HL-60 (cell line): ENCODE measurements at regions not wholly inside any gene's neighbourhood (a gene's known extent, or its start where the extent isn't known, plus 50 kb on each side); places are given as distances from the start of the nearest gene placed in this dataset.

ENCODE experiments used
- SPI1 ChIP-seq: IDR thresholded peaks from 2 replicates; pipeline ENCODE4 v1.6.1; 2012; ENCODE audit warnings: low read depth, mild to moderate bottlenecking, borderline replicate concordance
- TF ChIP-seq, protein P1 (sequence below): IDR thresholded peaks from one replicate; pipeline ENCODE4 v1.5.1; 2011; ENCODE audit warnings: low read length, control low read depth, inconsistent platforms; ENCODE audit not compliant: insufficient read depth

DNA sequence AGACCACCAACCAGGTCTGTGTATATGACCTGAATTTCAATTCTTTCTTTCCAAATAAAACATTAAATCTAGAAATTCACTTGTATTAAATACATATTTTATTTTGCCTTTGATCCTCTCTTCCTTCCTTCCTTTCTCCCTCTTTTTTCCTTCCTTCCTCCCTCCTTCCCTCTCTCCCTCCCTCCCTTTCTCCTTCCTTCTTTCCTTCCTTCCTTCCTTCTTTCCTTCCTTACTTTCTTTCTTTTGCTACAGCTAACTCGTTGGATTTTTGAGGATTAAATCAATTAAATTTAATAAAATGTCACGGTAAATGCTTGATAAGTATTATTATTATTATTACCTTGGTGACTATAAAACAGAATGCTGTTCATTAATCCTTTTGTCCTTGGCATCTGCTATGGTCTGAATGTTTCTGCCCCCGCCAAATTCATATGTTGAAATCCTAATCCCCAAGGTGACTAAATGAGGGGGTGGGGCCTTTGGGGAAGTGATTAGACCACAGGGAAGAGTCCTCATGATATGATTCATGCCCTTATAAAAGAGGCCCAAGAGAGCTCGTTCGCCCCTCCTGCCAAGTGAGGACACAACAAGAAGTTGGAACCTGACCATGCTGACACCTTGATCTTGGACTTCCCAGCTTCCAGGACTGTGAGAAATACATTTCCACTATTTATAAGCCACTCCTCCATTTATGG, 67.6 kb upstream of the BTBD3 start:
- TF ChIP-seq, protein P1, sequence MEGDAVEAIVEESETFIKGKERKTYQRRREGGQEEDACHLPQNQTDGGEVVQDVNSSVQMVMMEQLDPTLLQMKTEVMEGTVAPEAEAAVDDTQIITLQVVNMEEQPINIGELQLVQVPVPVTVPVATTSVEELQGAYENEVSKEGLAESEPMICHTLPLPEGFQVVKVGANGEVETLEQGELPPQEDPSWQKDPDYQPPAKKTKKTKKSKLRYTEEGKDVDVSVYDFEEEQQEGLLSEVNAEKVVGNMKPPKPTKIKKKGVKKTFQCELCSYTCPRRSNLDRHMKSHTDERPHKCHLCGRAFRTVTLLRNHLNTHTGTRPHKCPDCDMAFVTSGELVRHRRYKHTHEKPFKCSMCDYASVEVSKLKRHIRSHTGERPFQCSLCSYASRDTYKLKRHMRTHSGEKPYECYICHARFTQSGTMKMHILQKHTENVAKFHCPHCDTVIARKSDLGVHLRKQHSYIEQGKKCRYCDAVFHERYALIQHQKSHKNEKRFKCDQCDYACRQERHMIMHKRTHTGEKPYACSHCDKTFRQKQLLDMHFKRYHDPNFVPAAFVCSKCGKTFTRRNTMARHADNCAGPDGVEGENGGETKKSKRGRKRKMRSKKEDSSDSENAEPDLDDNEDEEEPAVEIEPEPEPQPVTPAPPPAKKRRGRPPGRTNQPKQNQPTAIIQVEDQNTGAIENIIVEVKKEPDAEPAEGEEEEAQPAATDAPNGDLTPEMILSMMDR: no peak
- no peak for TF ChIP-seq SPI1
